SK-N-SH (cell line): ENCODE measurements at regions not wholly inside any gene's neighbourhood (a gene's known extent, or its start where the extent isn't known, plus 50 kb on each side); places are given as distances from the start of the nearest gene placed in this dataset.

ENCODE experiments used
- CTCF ChIA-PET: fragments of 300-600, 350-600 bp; formaldehyde crosslinking; extraction: SDS; loops from one replicate; lab custom pipeline; 2021; lab: Yijun Ruan, JAX
- POLR2A ChIA-PET: fragments of 350-600 bp; sonication (Branson Sonifier 250); formaldehyde crosslinking; extraction: SDS; loops from one replicate; lab custom pipeline; 2020; ENCODE audit warnings: antibody characterized with exemption, inconsistent platforms; lab: Yijun Ruan, JAX
- DNase-seq: peaks from one replicate; pipeline ENCODE4 v3.0.0; 2012
- H2AFZ ChIP-seq: fragments of 200-600 bp; sonication (generic); 2 replicates; pipeline ENCODE4 v1.8.1; 2016; ENCODE audit warnings: antibody characterized with exemption, mild to moderate bottlenecking, low read depth
- H3F3A ChIP-seq: fragments of 200-600 bp; sonication (generic); replicated peaks from 2 replicates; pipeline ENCODE3; 2016; ENCODE audit warnings: antibody characterized with exemption, mild to moderate bottlenecking; ENCODE audit not compliant: insufficient read depth
- H3K27ac ChIP-seq, 2 experiments: fragments of 200-500 bp in 1 of 2; fragments of 200-600 bp in 1 of 2; sonication (Bioruptor generic) in 1 of 2; sonication (generic), shearing (Covaris generic) in 1 of 2; 2 replicates each; pipeline versions ENCODE4 v1.5.1 to v1.6.1; 2014 to 2016; ENCODE audit warnings: low read depth in 2 of 2, inconsistent platforms in 1 of 2, low read length in 1 of 2, mild to moderate bottlenecking in 1 of 2, mixed read lengths in 1 of 2
- H3K27me3 ChIP-seq: fragments of 200-600 bp; sonication (generic), shearing (Covaris generic); 2 replicates; pipeline ENCODE4 v1.6.1; 2016; ENCODE audit warnings: mixed run types; ENCODE audit not compliant: insufficient read depth
- H3K36me3 ChIP-seq, 2 experiments: fragments of 200-500 bp in 1 of 2; fragments of 200-600 bp in 1 of 2; sonication (Bioruptor generic) in 1 of 2; sonication (generic) in 1 of 2; replicated peaks in 1 of 2; 2 replicates each; pipeline versions ENCODE3 to v1.5.1; 2014 to 2016; ENCODE audit warnings: low read length in 1 of 2, mild to moderate bottlenecking in 1 of 2; ENCODE audit not compliant: insufficient read depth in 2 of 2, control insufficient read depth in 1 of 2
- H3K4me1 ChIP-seq, 2 experiments: fragments of 200-500 bp in 1 of 2; fragments of 200-600 bp in 1 of 2; sonication (Bioruptor generic) in 1 of 2; sonication (generic), shearing (Covaris generic) in 1 of 2; 2 replicates each; pipeline versions ENCODE4 v1.5.1 to v1.6.1; 2014 to 2016; ENCODE audit warnings: low read depth in 1 of 2, low read length in 1 of 2, mixed run types in 1 of 2; ENCODE audit not compliant: insufficient read depth in 2 of 2, control insufficient read depth in 1 of 2
- H3K4me2 ChIP-seq: fragments of 200-600 bp; sonication (generic), shearing (Covaris generic); 2 replicates; pipeline ENCODE4 v1.6.1; 2017; ENCODE audit warnings: mixed run types
- H3K4me3 ChIP-seq, 2 experiments: fragments of 200-500 bp in 1 of 2; fragments of 200-600 bp in 1 of 2; sonication (Bioruptor generic) in 1 of 2; sonication (generic), shearing (Covaris generic) in 1 of 2; 2 replicates each; pipeline versions ENCODE4 v1.5.1 to v1.8.1; 2014 to 2016; ENCODE audit warnings: low read depth in 2 of 2, inconsistent platforms in 1 of 2, low read length in 1 of 2, mild to moderate bottlenecking in 1 of 2, mixed read lengths in 1 of 2, moderate library complexity in 1 of 2
- H3K79me2 ChIP-seq: fragments of 200-600 bp; sonication (generic); 2 replicates; pipeline ENCODE4 v1.8.1; 2017; ENCODE audit warnings: mild to moderate bottlenecking; ENCODE audit not compliant: insufficient read depth
- H3K9ac ChIP-seq: fragments of 200-600 bp; sonication (generic); 2 replicates; pipeline ENCODE4 v1.6.1; 2017; ENCODE audit warnings: mixed run types
- H3K9me2 ChIP-seq: fragments of 200-600 bp; sonication (generic); 2 replicates; pipeline ENCODE4 v1.6.1; 2017; ENCODE audit warnings: mixed run types
- H3K9me3 ChIP-seq: fragments of 200-600 bp; sonication (generic); 2 replicates; pipeline ENCODE4 v1.6.1; 2017; ENCODE audit warnings: mixed run types, mild to moderate bottlenecking, moderate library complexity
- H4K20me1 ChIP-seq: fragments of 200-600 bp; sonication (generic); 2 replicates; pipeline ENCODE4 v1.6.1; 2017; ENCODE audit warnings: mild to moderate bottlenecking, mixed run types; ENCODE audit not compliant: insufficient read depth
- CTCF ChIP-seq: fragments of 200-600 bp; sonication (generic); IDR thresholded peaks from 2 replicates; pipeline ENCODE4 v1.6.1; 2017; ENCODE audit warnings: antibody characterized with exemption, mild to moderate bottlenecking, moderate library complexity
- GABPA ChIP-seq: IDR thresholded peaks from 2 replicates; pipeline ENCODE4 v1.4.0; 2012; ENCODE audit warnings: low read depth, mild to moderate bottlenecking
- IRF3 ChIP-seq: fragments of 150-350 bp; IDR thresholded peaks from 2 replicates; pipeline ENCODE4 v1.6.1; 2016; ENCODE audit warnings: mild to moderate bottlenecking, low read depth, low read length
- MAX ChIP-seq: IDR thresholded peaks from 2 replicates; pipeline ENCODE4 v1.4.0; 2012; ENCODE audit warnings: low read depth
- MEF2A ChIP-seq: IDR thresholded peaks from 2 replicates; pipeline ENCODE4 v1.4.0; 2012; ENCODE audit warnings: low read depth, borderline replicate concordance
- MXI1 ChIP-seq: IDR thresholded peaks from 2 replicates; pipeline ENCODE4 v1.6.1; 2012; ENCODE audit warnings: mild to moderate bottlenecking, low read depth, low read length, improper control_type of control experiment
- NRF1 ChIP-seq: IDR thresholded peaks from 2 replicates; pipeline ENCODE4 v1.6.1; 2012; ENCODE audit warnings: low read depth, mild to moderate bottlenecking, low read length
- PBX3 ChIP-seq: IDR thresholded peaks from 2 replicates; pipeline ENCODE4; 2012
- POLR2AphosphoS5 ChIP-seq: IDR thresholded peaks from 2 replicates; pipeline ENCODE4 v1.6.1; 2012; ENCODE audit warnings: low read depth, low read length
- RCOR1 ChIP-seq: fragments of 150-350 bp; IDR thresholded peaks from 2 replicates; pipeline ENCODE4 v1.6.1; 2017; ENCODE audit warnings: antibody characterized with exemption, low read length
- RFX5 ChIP-seq: IDR thresholded peaks from 2 replicates; pipeline ENCODE4 v1.6.1; 2012; ENCODE audit warnings: mild to moderate bottlenecking, improper control_type of control experiment, low read length
- RXRA ChIP-seq: IDR thresholded peaks from 2 replicates; pipeline ENCODE4 v1.4.0; 2012; ENCODE audit warnings: low read depth, mild to moderate bottlenecking, borderline replicate concordance
- TAF1 ChIP-seq: IDR thresholded peaks from 2 replicates; pipeline ENCODE4 v1.6.1; 2012; ENCODE audit warnings: low read depth, mild to moderate bottlenecking, low read length, moderate library complexity, borderline replicate concordance
- TCF12 ChIP-seq: IDR thresholded peaks from 2 replicates; pipeline ENCODE4 v1.4.0; 2012
- TEAD4 ChIP-seq: IDR thresholded peaks from 2 replicates; pipeline ENCODE4 v1.4.0; 2012; ENCODE audit warnings: mild to moderate bottlenecking, borderline replicate concordance; ENCODE audit not compliant: insufficient read depth
- USF1 ChIP-seq: IDR thresholded peaks from 2 replicates; pipeline ENCODE4 v1.4.0; 2012; ENCODE audit warnings: low read depth, borderline replicate concordance
- USF2 ChIP-seq: fragments of 150-350 bp; IDR thresholded peaks from 2 replicates; pipeline ENCODE4 v1.6.1; 2017; ENCODE audit warnings: antibody characterized with exemption, low read length, low read depth, borderline replicate concordance
- WGBS: methylation state at CpG from one replicate; pipeline ENCODE4 v1.1.6; 2017; ENCODE audit warnings: low lambda C conversion rate; 5-methylcytosine and 5-hydroxymethylcytosine counted together

- Histone ChIP-seq H3K9me3 (no peaks in the 10 kb centered on the region), H3K4me1 (peaks cover 0 to 33% of the 10 kb centered on the region in 2 experiments; a peak in 2 of 4 replicates), H3K79me2 (no peaks in the 10 kb centered on the region), H3F3A (no peaks in the 10 kb centered on the region), H3K36me3 (no peaks in the 10 kb centered on the region), H3K4me3 (no peak overlapping the region), H3K9me2 (no peaks in the 10 kb centered on the region), H4K20me1 (no peaks in the 10 kb centered on the region), H3K27me3 (no peaks in the 10 kb centered on the region), H3K4me2 (peak overlapping the region; percentile 0; the same call in 1 of the 2 replicates), H3K27ac (peak overlapping the region; percentile 22 to 51; a peak in 2 of 4 replicates), H2AFZ (no peak overlapping the region; the same call in 1 of the 2 replicates), H3K9ac (no peak overlapping the region)
- DNase-seq: no peak
- POLR2A ChIA-PET: interaction anchor here (0.9 kb wide), 1 partner anchor 60 kb away, joined by 3 read pairs; the partner anchor contains the start of gene BACH1
- no peak for TF ChIP-seq MXI1
- TF ChIP-seq TEAD4: no peak
- TF ChIP-seq RXRA: no peak
- no peak for TF ChIP-seq USF1
- TF ChIP-seq NRF1: no peak
- no peak for TF ChIP-seq GABPA
- no peak for TF ChIP-seq PBX3
- no peak for TF ChIP-seq POLR2AphosphoS5
- no peak for TF ChIP-seq RCOR1
- TF ChIP-seq CTCF: no peak
- TF ChIP-seq IRF3: no peak
- no peak for TF ChIP-seq MEF2A
- TF ChIP-seq RFX5: no peak
- no peak for TF ChIP-seq USF2
- no peak for TF ChIP-seq MAX
- TF ChIP-seq TAF1: no peak
- no peak for TF ChIP-seq TCF12
- CTCF ChIA-PET: interaction anchor here (0.8 to 1.1 kb wide), 2 partner anchors 34 to 134 kb away, joined by 3 to 4 read pairs; no protein-coding TSS in a partner anchor
- 49% methylated on average over 6 of the region's 6 CpGs for WGBS
These were observed 60.4 kb upstream of the BACH1 start for GRCh38 chr21:29238053-29238966.
